H1 (cell line): ENCODE measurements at regions not wholly inside any gene's neighbourhood (a gene's known extent, or its start where the extent isn't known, plus 50 kb on each side); places are given as distances from the start of the nearest gene placed in this dataset.

ENCODE experiments used
- CTCF ChIA-PET: fragments of 300-600 bp; sonication (Branson Sonifier 250); formaldehyde crosslinking; loops from one replicate; lab custom pipeline; 2021; ENCODE audit not compliant: partially characterized antibody; lab: Charles Lee
- POLR2A ChIA-PET: fragments of 300-600 bp; sonication (Branson Sonifier 250); formaldehyde crosslinking; loops from one replicate; lab custom pipeline; 2021; ENCODE audit warnings: inconsistent platforms; ENCODE audit not compliant: partially characterized antibody; lab: Charles Lee
- DNase-seq, 2 experiments: peaks; one replicate each; pipeline versions ENCODE4 v3.0.0 to v3.0.0-alpha.2; 2010 to 2022; ENCODE audit warnings: low spot score in 2 of 2, low read depth in 1 of 2, mixed read lengths in 1 of 2
- FAIRE-seq: peaks from 2 replicates; lab custom pipeline; 2011; peaks lifted over from hg19 to GRCh38; lab: Jason Lieb, UNC
- H2AFZ ChIP-seq: 2 replicates; pipeline ENCODE4 v1.8.1; 2012; ENCODE audit warnings: low read length, inconsistent platforms
- H2AK5ac ChIP-seq: 2 replicates; pipeline ENCODE4 v1.6.1; 2013; ENCODE audit warnings: low read depth, low read length
- H2BK120ac ChIP-seq: replicated peaks from 2 replicates; pipeline ENCODE3; 2013; ENCODE audit warnings: low read depth, low read length, inconsistent platforms
- H2BK12ac ChIP-seq: 2 replicates; pipeline ENCODE4 v1.6.1; 2013; ENCODE audit warnings: low read depth, low read length
- H2BK15ac ChIP-seq: 2 replicates; pipeline ENCODE4 v1.6.1; 2013; ENCODE audit warnings: low read length
- H2BK20ac ChIP-seq: 2 replicates; pipeline ENCODE4 v1.6.1; 2013; ENCODE audit warnings: low read length
- H2BK5ac ChIP-seq: 2 replicates; pipeline ENCODE4 v1.6.1; 2013; ENCODE audit warnings: low read depth, low read length
- H3K14ac ChIP-seq: 2 replicates; pipeline ENCODE4 v1.6.1; 2013; ENCODE audit warnings: inconsistent platforms; ENCODE audit not compliant: insufficient read length
- H3K18ac ChIP-seq: 2 replicates; pipeline ENCODE4 v1.6.1; 2013; ENCODE audit warnings: low read length; ENCODE audit errors: extremely low read depth
- H3K23ac ChIP-seq: 2 replicates; pipeline ENCODE4 v1.6.1; 2013; ENCODE audit warnings: inconsistent platforms; ENCODE audit not compliant: insufficient read length
- H3K23me2 ChIP-seq: 2 replicates; pipeline ENCODE4 v1.6.1; 2013; ENCODE audit warnings: low read depth, low read length
- H3K27ac ChIP-seq: 2 replicates; pipeline ENCODE4 v1.6.1; 2011; ENCODE audit warnings: low read depth, low read length, inconsistent platforms
- H3K27me3 ChIP-seq, 4 experiments: replicated peaks in 1 of 4; 1 replicate in 1 of 4; 2 replicates in 3 of 4; pipeline versions ENCODE4 v1.6.1 to v1.8.1; 2011 to 2013; ENCODE audit warnings: low read length in 3 of 4, mild to moderate bottlenecking in 3 of 4, inconsistent platforms in 2 of 4, mixed read lengths in 2 of 4, moderate library complexity in 1 of 4; ENCODE audit not compliant: control insufficient read depth in 3 of 4, insufficient read depth in 3 of 4; ENCODE audit errors: extremely low read depth in 1 of 4
- H3K36me3 ChIP-seq, 4 experiments: 2 replicates each; pipeline versions ENCODE4 v1.6.1 to v1.8.1; 2011 to 2013; ENCODE audit warnings: mild to moderate bottlenecking in 4 of 4, low read length in 3 of 4, moderate library complexity in 2 of 4, control low read depth in 1 of 4, inconsistent platforms in 1 of 4; ENCODE audit not compliant: insufficient read depth in 4 of 4, control insufficient read depth in 2 of 4
- H3K4ac ChIP-seq: replicated peaks from 2 replicates; pipeline ENCODE3; 2013; ENCODE audit warnings: low read length, low read depth, mixed read lengths, inconsistent platforms; ENCODE audit not compliant: insufficient read length
- H3K4me1 ChIP-seq, 4 experiments: replicated peaks in 1 of 4; 1 replicate in 1 of 4; 2 replicates in 3 of 4; pipeline versions ENCODE4 v1.6.1 to v1.8.1; 2011 to 2013; ENCODE audit warnings: low read length in 3 of 4, inconsistent platforms in 2 of 4, mixed read lengths in 1 of 4; ENCODE audit not compliant: insufficient read depth in 4 of 4, control insufficient read depth in 3 of 4
- H3K4me2 ChIP-seq, 2 experiments: 2 replicates each; pipeline versions ENCODE4 v1.6.1 to v1.8.1; 2011 to 2013; ENCODE audit warnings: low read depth in 2 of 2, low read length in 2 of 2, control low read depth in 1 of 2, inconsistent platforms in 1 of 2, mild to moderate bottlenecking in 1 of 2; ENCODE audit not compliant: insufficient read depth in 1 of 2
- H3K4me3 ChIP-seq, 4 experiments: fragments of 200-600, 300-600 bp in 1 of 4; sonication (generic), shearing (Covaris generic), sonication (Bioruptor Twin) in 1 of 4; 2 replicates each; pipeline versions ENCODE4 v1.5.1 to v1.8.1; 2011 to 2016; ENCODE audit warnings: low read length in 4 of 4, low read depth in 3 of 4, control low read depth in 2 of 4, inconsistent platforms in 2 of 4, mild to moderate bottlenecking in 2 of 4, mixed read lengths in 1 of 4, moderate library complexity in 1 of 4; ENCODE audit not compliant: insufficient read depth in 2 of 4; ENCODE audit errors: extremely low read depth in 1 of 4
- H3K56ac ChIP-seq: replicated peaks from 2 replicates; pipeline ENCODE3; 2013; ENCODE audit warnings: low read depth, mild to moderate bottlenecking, mixed read lengths, low read length, inconsistent platforms; ENCODE audit not compliant: insufficient read length
- H3K79me1 ChIP-seq: 2 replicates; pipeline ENCODE4 v1.6.1; 2013; ENCODE audit warnings: low read depth, low read length, control low read depth
- H3K79me2 ChIP-seq, 2 experiments: 2 replicates each; pipeline versions ENCODE4 v1.6.1 to v1.8.1; 2012 to 2013; ENCODE audit warnings: low read length in 2 of 2, mild to moderate bottlenecking in 2 of 2, inconsistent platforms in 1 of 2; ENCODE audit not compliant: insufficient read depth in 2 of 2, control insufficient read depth in 1 of 2
- H3K9ac ChIP-seq, 4 experiments: replicated peaks in 1 of 4; 1 replicate in 1 of 4; 2 replicates in 3 of 4; pipeline versions ENCODE4 v1.6.1 to v1.8.1; 2011 to 2013; ENCODE audit warnings: low read depth in 3 of 4, low read length in 3 of 4, control low read depth in 2 of 4, mild to moderate bottlenecking in 2 of 4, moderate library complexity in 2 of 4, inconsistent platforms in 1 of 4; ENCODE audit errors: extremely low read depth in 1 of 4
- H3K9me3 ChIP-seq, 2 experiments: 2 replicates each; pipeline versions ENCODE4 v1.6.1 to v1.8.1; 2012 to 2013; ENCODE audit warnings: mild to moderate bottlenecking in 2 of 2, moderate library complexity in 2 of 2, control low read depth in 1 of 2, inconsistent platforms in 1 of 2, low read depth in 1 of 2, low read length in 1 of 2, mixed read lengths in 1 of 2; ENCODE audit not compliant: insufficient read depth in 2 of 2
- H4K20me1 ChIP-seq, 2 experiments: replicated peaks in 1 of 2; 2 replicates each; pipeline versions ENCODE3 to v1.8.1; 2011 to 2013; ENCODE audit warnings: inconsistent platforms in 2 of 2, low read length in 2 of 2, mild to moderate bottlenecking in 1 of 2; ENCODE audit not compliant: insufficient read depth in 2 of 2, control insufficient read depth in 1 of 2
- H4K5ac ChIP-seq: 2 replicates; pipeline ENCODE4 v1.6.1; 2013; ENCODE audit warnings: low read length, low read depth, mixed read lengths, inconsistent platforms; ENCODE audit not compliant: insufficient read length
- H4K8ac ChIP-seq: 2 replicates; pipeline ENCODE4 v1.8.0; 2013; ENCODE audit warnings: mild to moderate bottlenecking, moderate library complexity, low read length, inconsistent platforms; ENCODE audit not compliant: insufficient read depth; ENCODE audit errors: extremely low read depth
- H4K91ac ChIP-seq: replicated peaks from 2 replicates; pipeline ENCODE3; 2013; ENCODE audit warnings: low read length, mixed read lengths, inconsistent platforms; ENCODE audit not compliant: insufficient read length
- E2F6 ChIP-seq: IDR thresholded peaks from 2 replicates; pipeline ENCODE4 v1.6.1; 2012; ENCODE audit warnings: inconsistent platforms
- KDM1A ChIP-seq: fragments of 200-600, 300-600 bp; sonication (generic); IDR thresholded peaks from 2 replicates; pipeline ENCODE4 v1.7.1; 2016; ENCODE audit warnings: mild to moderate bottlenecking, low read length, borderline replicate concordance
- USF2 ChIP-seq: IDR thresholded peaks from 2 replicates; pipeline ENCODE4 v1.6.1; 2011; ENCODE audit warnings: low read length, improper control_type of control experiment
- WGBS, 2 experiments: shearing (Covaris generic) in 1 of 2; methylation state at CpG; one replicate each; pipeline versions ENCODE4 v1.1.6 to v1.1.7; 2013 to 2015; ENCODE audit warnings: low lambda C conversion rate in 2 of 2, mixed read lengths in 2 of 2, inconsistent platforms in 1 of 2, low coverage in 1 of 2, missing lambda C conversion rate in 1 of 2; ENCODE audit not compliant: insufficient replicate concordance in 2 of 2, insufficient coverage in 1 of 2, insufficient read length in 1 of 2; ENCODE audit errors: extremely low coverage in 1 of 2, missing lambda C conversion rate in 1 of 2; 5-methylcytosine and 5-hydroxymethylcytosine counted together

- WGBS, 2 experiments: 95% methylated on average over 1 of the region's 1 CpG; no CpG with 5 or more reads in 1 of the 2 experiments
These were observed 373.6 kb upstream of the NRSN1 start for GRCh38 chr6:23752414-23752813.

More at GRCh38 chr6:23752414-23752813, 373.6 kb upstream of the NRSN1 start:
- Histone ChIP-seq H4K91ac (no peak overlapping the region), H3K14ac (no peak overlapping the region), H3K27ac (no peak overlapping the region), H3K36me3 (no peaks in the 10 kb centered on the region), H3K4me1 (no peaks in the 10 kb centered on the region), H4K5ac (no peak overlapping the region), H2BK12ac (no peak overlapping the region), H3K4me2 (no peak overlapping the region), H3K79me1 (no peaks in the 10 kb centered on the region), H3K27me3 (no peaks in the 10 kb centered on the region), H3K4ac (no peak overlapping the region), H2BK120ac (no peak overlapping the region), H3K9me3 (no peaks in the 10 kb centered on the region), H2AK5ac (no peak overlapping the region), H3K9ac (no peak overlapping the region), H3K56ac (no peak overlapping the region), H3K23ac (no peak overlapping the region), H2AFZ (no peak overlapping the region), H4K20me1 (no peaks in the 10 kb centered on the region), H3K4me3 (no peak overlapping the region), H4K8ac (no peak overlapping the region), H3K23me2 (no peaks in the 10 kb centered on the region), H2BK5ac (no peak overlapping the region), H2BK20ac (no peak overlapping the region), H3K79me2 (no peaks in the 10 kb centered on the region), H3K18ac (no peak overlapping the region), H2BK15ac (no peak overlapping the region)
- TF ChIP-seq E2F6: no peak
- no peak for TF ChIP-seq KDM1A
- TF ChIP-seq USF2: no peak
- ChIA-PET POLR2A (no interaction called here), CTCF (no interaction called here)
- no peak for FAIRE-seq
- DNase-seq: no peak
